Gastrocnemius medialis (tissue), 4 donors: ENCODE measurements at regions not wholly inside any gene's neighbourhood (a gene's known extent, or its start where the extent isn't known, plus 50 kb on each side); places are given as distances from the start of the nearest gene placed in this dataset.

Source experiments
- ATAC-seq, 2 donors: fragments of 150-250 bp; one replicate each; pipeline ENCODE4 v1.9.1; 2016
- DNase-seq, 2 donors: peaks; one replicate each; pipeline ENCODE4 v3.0.0-alpha.2; 2019
- H3K27ac ChIP-seq, 4 donors: fragments of 200-600 bp; sonication (generic); 1 replicate in 1 of 4; 2 replicates in 3 of 4; pipeline ENCODE4 v1.5.1; 2016 to 2018; ENCODE audit warnings: mild to moderate bottlenecking in 2 of 4, moderate library complexity in 1 of 4
- H3K27me3 ChIP-seq, 3 donors: fragments of 200-600 bp; sonication (generic) in 2 of 3; 1 replicate in 1 of 3; 2 replicates in 2 of 3; pipeline versions ENCODE4 v1.5.1 to v1.6.0; 2016 to 2019; ENCODE audit warnings: mild to moderate bottlenecking in 1 of 3, moderate library complexity in 1 of 3
- H3K36me3 ChIP-seq, 2 donors: fragments of 200-600 bp; sonication (generic) in 1 of 2; one replicate each; pipeline ENCODE4 v1.5.1; 2017 to 2018
- H3K4me1 ChIP-seq, 2 donors: fragments of 200-600 bp; sonication (generic) in 1 of 2; one replicate each; pipeline ENCODE4 v1.5.1; 2016 to 2017; ENCODE audit warnings: mild to moderate bottlenecking in 2 of 2
- H3K4me3 ChIP-seq, 4 donors: fragments of 200-600 bp; sonication (generic) in 3 of 4; 1 replicate in 1 of 4; 2 replicates in 3 of 4; pipeline ENCODE4 v1.5.1; 2016 to 2019; ENCODE audit warnings: mild to moderate bottlenecking in 2 of 4
- H3K9me3 ChIP-seq, 3 donors: fragments of 200-600 bp; sonication (generic) in 2 of 3; 1 replicate in 1 of 3; 2 replicates in 2 of 3; pipeline ENCODE4 v1.5.1; 2016 to 2019
- CTCF ChIP-seq, 5 experiments: fragments of 450-650 bp in 3 of 5; fragments of 200-600 bp in 2 of 5; sonication (generic) in 2 of 5; IDR thresholded peaks in 4 of 5; conservative IDR thresholded peaks in 1 of 5; 1 replicate in 4 of 5; 2 replicates in 1 of 5; pipeline ENCODE4 v1.5.1; 2016 to 2019; ENCODE audit warnings: antibody characterized with exemption in 5 of 5, mild to moderate bottlenecking in 3 of 5, moderate library complexity in 3 of 5
- POLR2A ChIP-seq, 2 donors: fragments of 450-650 bp; IDR thresholded peaks; one replicate each; pipeline ENCODE4 v1.6.1; 2017; ENCODE audit warnings: antibody characterized with exemption in 2 of 2, mild to moderate bottlenecking in 2 of 2, moderate library complexity in 2 of 2
- in situ Hi-C, 4 donors: fragments of 200-750 bp; cut with MboI; loops; one replicate each; pipeline versions ENCODE4 v1.15.0 to v1.8.0; 2017; ENCODE audit warnings: low sequenced_read_pairs in 4 of 4
- intact Hi-C: fragments of 100-400 bp; cut with DNase I; formaldehyde crosslinking; loops from one replicate; pipeline ENCODE4 v1.15.1; 2023; ENCODE audit warnings: low total_unique reads

GRCh38 chr3:101150504-101150903, 157.3 kb upstream of the ABI3BP start:
- in situ Hi-C loops = no loop called here
- intact Hi-C loops = no loop called here
- Histone ChIP-seq H3K36me3 (no peaks in the 10 kb centered on the region), H3K9me3 (no peaks in the 10 kb centered on the region), H3K27me3 (no peaks in the 10 kb centered on the region), H3K4me1 (no peaks in the 10 kb centered on the region), H3K4me3 (no peak overlapping the region), H3K27ac (no peak overlapping the region)
- no peak for ATAC-seq
- TF ChIP-seq POLR2A (IDR thresholded peaks at IDR 0.05) (no peak), CTCF (IDR thresholded peaks at IDR 0.05 in 4 of 5, conservative IDR thresholded peaks at IDR 0.05 in 1 of 5) (no peak)
- DNase-seq = no peak

GRCh38 chr3:101149707-101150106, 156.5 kb upstream of the ABI3BP start:
- no peak overlapping the region for H3K4me3 ChIP-seq
- in situ Hi-C loops = no loop called here
- H3K27me3 ChIP-seq = no peaks in the 10 kb centered on the region
- H3K36me3 ChIP-seq = no peaks in the 10 kb centered on the region
- H3K9me3 ChIP-seq = no peaks in the 10 kb centered on the region
- H3K27ac ChIP-seq = no peak overlapping the region
- intact Hi-C loops = no loop called here
- ATAC-seq (no peak), DNase-seq (no peak)
- TF ChIP-seq POLR2A (IDR thresholded peaks at IDR 0.05) = no peak
- no peak for TF ChIP-seq CTCF (IDR thresholded peaks at IDR 0.05 in 4 of 5, conservative IDR thresholded peaks at IDR 0.05 in 1 of 5)
- H3K4me1 ChIP-seq = no peaks in the 10 kb centered on the region

- no peaks in the 10 kb centered on the region for H3K27me3 ChIP-seq
- no peak overlapping the region for H3K27ac ChIP-seq
- H3K4me1 ChIP-seq = no peaks in the 10 kb centered on the region
- H3K36me3 ChIP-seq = no peaks in the 10 kb centered on the region
- intact Hi-C loops (no loop called here), in situ Hi-C loops (no loop called here)
- no peak for TF ChIP-seq CTCF (IDR thresholded peaks at IDR 0.05 in 4 of 5, conservative IDR thresholded peaks at IDR 0.05 in 1 of 5)
- no peak for ATAC-seq
- DNase-seq = no peak
- H3K9me3 ChIP-seq = no peaks in the 10 kb centered on the region
- H3K4me3 ChIP-seq = no peak overlapping the region
These were observed 156.0 kb upstream of the ABI3BP start for GRCh38 chr3:101149251-101149650.

- in situ Hi-C loops = no loop called here
- TF ChIP-seq POLR2A (IDR thresholded peaks at IDR 0.05) (no peak), CTCF (IDR thresholded peaks at IDR 0.05 in 4 of 5, conservative IDR thresholded peaks at IDR 0.05 in 1 of 5) (no peak)
- intact Hi-C loops = no loop called here
- H3K36me3 ChIP-seq = no peaks in the 10 kb centered on the region
- no peak overlapping the region for H3K27ac ChIP-seq
- DNase-seq (no peak), ATAC-seq (no peak)
- no peaks in the 10 kb centered on the region for H3K4me1 ChIP-seq
- no peak overlapping the region for H3K4me3 ChIP-seq
- H3K9me3 ChIP-seq = no peaks in the 10 kb centered on the region
- no peaks in the 10 kb centered on the region for H3K27me3 ChIP-seq
These were observed 154.8 kb upstream of the ABI3BP start for GRCh38 chr3:101148001-101148400.

GRCh38 chr3:101146946-101147345, 153.7 kb upstream of the ABI3BP start:
- no peak for TF ChIP-seq POLR2A (IDR thresholded peaks at IDR 0.05)
- no peak for TF ChIP-seq CTCF (IDR thresholded peaks at IDR 0.05 in 4 of 5, conservative IDR thresholded peaks at IDR 0.05 in 1 of 5)
- DNase-seq (no peak), ATAC-seq (no peak)
- H3K27ac ChIP-seq = no peak overlapping the region
- no peaks in the 10 kb centered on the region for H3K4me1 ChIP-seq
- H3K27me3 ChIP-seq = no peaks in the 10 kb centered on the region
- intact Hi-C loops = no loop called here
- no peak overlapping the region for H3K4me3 ChIP-seq
- no peaks in the 10 kb centered on the region for H3K9me3 ChIP-seq
- no peaks in the 10 kb centered on the region for H3K36me3 ChIP-seq
- in situ Hi-C loops = no loop called here
